ENCODE measurements at regions not wholly inside any gene's neighbourhood (a gene's known extent, or its start where the extent isn't known, plus 50 kb on each side); places are given as distances from the start of the nearest gene placed in this dataset.

- intact Hi-C loops (cut with micrococcal nuclease): no loop called here
- H3K27ac Mint-ChIP-seq: peak overlapping the region in 1 of 7 donors; percentile 34
- no peaks in the 10 kb centered on the region for H4K20me1 ChIP-seq (ENCODE audit: insufficient read depth, low read length)
- no peak overlapping the region for H2AFZ ChIP-seq (ENCODE audit: insufficient read depth, low read depth, low read length, poor library complexity, severe bottlenecking)
- H3K4me2 ChIP-seq (replicated peaks; ENCODE audit: extremely low read depth, low read length, poor library complexity, severe bottlenecking): no peak overlapping the region
- H3K9me3 ChIP-seq (replicated peaks in 1 of 2; ENCODE audit: control insufficient read depth in 1 of 2, insufficient read depth in 1 of 2, low read length in 2 of 2): peaks cover 0 to 18% of the 10 kb centered on the region in 2 donors
- TF ChIP-seq CTCF (IDR thresholded peaks at IDR 0.05): no peak
- peaks cover 47 to 59% of the 10 kb centered on the region in 2 donors for H3K4me1 ChIP-seq (ENCODE audit: control insufficient read depth in 1 of 2, insufficient read depth in 2 of 2, low read length in 2 of 2)
- no peaks in the 10 kb centered on the region for H3K27me3 ChIP-seq (ENCODE audit: control insufficient read depth in 2 of 2, insufficient read depth in 2 of 2, low read length in 2 of 2)
- no peak overlapping the region for H3K27ac ChIP-seq (ENCODE audit: low read depth in 1 of 2, low read length in 2 of 2)
- H3K9me3 Mint-ChIP-seq: peaks cover 15 to 20% (median 18%) of the 10 kb centered on the region in 7 donors
- H3K36me3 Mint-ChIP-seq: peaks cover 1 to 4% of the 10 kb centered on the region in 2 donors
- no peaks in the 10 kb centered on the region for H3K36me3 ChIP-seq (replicated peaks in 1 of 2; ENCODE audit: control insufficient read depth in 1 of 2, insufficient read depth in 2 of 2, low read length in 2 of 2)
- peaks cover 0 to 3% (median 0%) of the 10 kb centered on the region in 3 donors for H3K27me3 Mint-ChIP-seq (ENCODE audit: low read depth in 3 of 3)
- peaks cover 61% of the 10 kb centered on the region for H3K4me1 Mint-ChIP-seq
- no peak overlapping the region for H3K9ac ChIP-seq (ENCODE audit: insufficient read depth, low read length, poor library complexity, severe bottlenecking)
- WGBS (ENCODE audit: insufficient coverage): 77% methylated on average over 3 of the region's 3 CpGs
- H3K4me3 Mint-ChIP-seq: no peak overlapping the region
- no peaks in the 10 kb centered on the region for H3K79me2 ChIP-seq (ENCODE audit: insufficient read depth, low read length)
- DNase-seq: no peak
- no peak overlapping the region for H3K4me3 ChIP-seq (replicated peaks in 1 of 3; ENCODE audit: low read depth in 2 of 3, low read length in 3 of 3)
Measured at GRCh38 chr2:8510519-8510918, 171.3 kb upstream of the ID2 start.

GRCh38 chr2:8511868-8512612, 169.8 kb upstream of the ID2 start:
- WGBS (ENCODE audit: insufficient coverage): 89% methylated on average over 1 of the region's 1 CpG
- Histone ChIP-seq H3K9me3 (replicated peaks in 1 of 2; ENCODE audit: control insufficient read depth in 1 of 2, insufficient read depth in 1 of 2, low read length in 2 of 2) (peaks cover 0 to 18% of the 10 kb centered on the region in 2 donors), H3K79me2 (ENCODE audit: insufficient read depth, low read length) (no peaks in the 10 kb centered on the region), H2AFZ (ENCODE audit: insufficient read depth, low read depth, low read length, poor library complexity, severe bottlenecking) (no peak overlapping the region), H3K27me3 (ENCODE audit: control insufficient read depth in 2 of 2, insufficient read depth in 2 of 2, low read length in 2 of 2) (no peaks in the 10 kb centered on the region), H3K4me2 (replicated peaks; ENCODE audit: extremely low read depth, low read length, poor library complexity, severe bottlenecking) (no peak overlapping the region), H3K4me3 (replicated peaks in 1 of 3; ENCODE audit: low read depth in 2 of 3, low read length in 3 of 3) (no peak overlapping the region), H4K20me1 (ENCODE audit: insufficient read depth, low read length) (no peaks in the 10 kb centered on the region), H3K36me3 (replicated peaks in 1 of 2; ENCODE audit: control insufficient read depth in 1 of 2, insufficient read depth in 2 of 2, low read length in 2 of 2) (no peaks in the 10 kb centered on the region), H3K27ac (ENCODE audit: low read depth in 1 of 2, low read length in 2 of 2) (no peak overlapping the region), H3K4me1 (ENCODE audit: control insufficient read depth in 1 of 2, insufficient read depth in 2 of 2, low read length in 2 of 2) (peaks cover 56 to 73% of the 10 kb centered on the region in 2 donors), H3K9ac (ENCODE audit: insufficient read depth, low read length, poor library complexity, severe bottlenecking) (no peak overlapping the region)
- peaks cover 7 to 18% (median 13%) of the 10 kb centered on the region in 7 donors for H3K9me3 Mint-ChIP-seq
- H3K4me1 Mint-ChIP-seq: peaks cover 72% of the 10 kb centered on the region
- no peak for TF ChIP-seq CTCF (IDR thresholded peaks at IDR 0.05)
- no peak overlapping the region for H3K4me3 Mint-ChIP-seq
- H3K27me3 Mint-ChIP-seq (ENCODE audit: low read depth in 3 of 3): peaks cover 0 to 3% (median 0%) of the 10 kb centered on the region in 3 donors
- intact Hi-C loops (cut with micrococcal nuclease): no loop called here
- H3K27ac Mint-ChIP-seq: peak overlapping the region in 3 of 7 donors; percentile 12 to 76 (median 57)
- DNase-seq: peak in 2 of 3 donors; percentile 62 to 73
- H3K36me3 Mint-ChIP-seq: peaks cover 1 to 4% of the 10 kb centered on the region in 2 donors

Measured in CD14-positive monocyte (primary cell).